BLaER1 treated with 17β-estradiol and CSF1 and Interleukin-3, amounts not matched to agents 10 nM and 100 nM (cell line): ENCODE measurements at regions not wholly inside any gene's neighbourhood (a gene's known extent, or its start where the extent isn't known, plus 50 kb on each side); places are given as distances from the start of the nearest gene placed in this dataset.

Experiments
- H3K27ac ChIP-seq, 11 experiments: shearing (Covaris generic); formaldehyde crosslinking; 2 replicates each; pipeline ENCODE4 v1.8.1; 2022
- H3K27me3 ChIP-seq, 11 experiments: shearing (Covaris generic); formaldehyde crosslinking; 2 replicates each; pipeline ENCODE4 v1.8.1; 2022
- H3K36me3 ChIP-seq, 11 experiments: shearing (Covaris generic); formaldehyde crosslinking; 2 replicates each; pipeline ENCODE4 v1.8.1; 2022
- H3K4me1 ChIP-seq, 10 experiments: shearing (Covaris generic); formaldehyde crosslinking; 2 replicates each; pipeline ENCODE4 v1.8.1; 2022
- H3K4me2 ChIP-seq, 11 experiments: shearing (Covaris generic); formaldehyde crosslinking; 2 replicates each; pipeline ENCODE4 v1.8.1; 2022
- H3K4me3 ChIP-seq, 10 experiments: shearing (Covaris generic); formaldehyde crosslinking; 2 replicates each; pipeline ENCODE4 v1.8.1; 2022
- H3K9ac ChIP-seq, 11 experiments: shearing (Covaris generic); formaldehyde crosslinking; 2 replicates each; pipeline ENCODE4 v1.8.1; 2022
- H3K9me3 ChIP-seq, 11 experiments: shearing (Covaris generic); formaldehyde crosslinking; replicated peaks in 1 of 11; 2 replicates each; pipeline ENCODE4 v1.8.1; 2022
- H4K20me1 ChIP-seq, 11 experiments: shearing (Covaris generic); formaldehyde crosslinking; 2 replicates each; pipeline ENCODE4 v1.8.1; 2022
- Cebpa-rat ChIP-seq, 11 experiments: shearing (Covaris generic); IDR thresholded peaks; 2 replicates each; pipeline ENCODE4 v1.8.1; 2022

DNA sequence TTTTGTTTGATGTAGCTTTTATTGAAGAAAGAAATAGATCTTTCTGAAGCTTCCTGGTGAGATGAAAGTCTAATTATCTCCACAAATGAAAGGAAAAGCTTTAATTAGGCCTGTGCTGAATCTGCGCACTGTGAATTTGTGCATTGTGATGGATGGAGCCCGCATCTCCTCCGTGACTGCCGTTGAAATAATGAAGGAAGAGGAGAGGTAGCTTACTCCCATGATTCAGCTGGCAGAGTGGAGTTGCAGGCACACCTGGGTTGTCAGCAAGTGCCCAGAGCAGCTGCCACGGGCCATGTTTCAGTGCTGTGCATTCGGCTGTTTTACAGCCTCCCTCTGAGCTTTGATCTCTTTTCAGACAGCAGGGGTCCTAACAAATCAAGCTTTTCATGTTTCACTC, 735.3 kb upstream of the TENM3 start:
- no peak overlapping the region for H3K27ac ChIP-seq
- no peaks in the 10 kb centered on the region for H3K27me3 ChIP-seq
- H3K9ac ChIP-seq, result no peak overlapping the region
- H3K4me2 ChIP-seq, result no peak overlapping the region
- no peaks in the 10 kb centered on the region for H3K36me3 ChIP-seq
- no peaks in the 10 kb centered on the region for H4K20me1 ChIP-seq
- H3K4me3 ChIP-seq, result no peak overlapping the region
- peaks cover 21 to 44% (median 28%) of the 10 kb centered on the region in 10 experiments for H3K4me1 ChIP-seq
- H3K9me3 ChIP-seq, result no peaks in the 10 kb centered on the region
- no peak for TF ChIP-seq Cebpa-rat (IDR thresholded peaks at IDR 0.05)

DNA sequence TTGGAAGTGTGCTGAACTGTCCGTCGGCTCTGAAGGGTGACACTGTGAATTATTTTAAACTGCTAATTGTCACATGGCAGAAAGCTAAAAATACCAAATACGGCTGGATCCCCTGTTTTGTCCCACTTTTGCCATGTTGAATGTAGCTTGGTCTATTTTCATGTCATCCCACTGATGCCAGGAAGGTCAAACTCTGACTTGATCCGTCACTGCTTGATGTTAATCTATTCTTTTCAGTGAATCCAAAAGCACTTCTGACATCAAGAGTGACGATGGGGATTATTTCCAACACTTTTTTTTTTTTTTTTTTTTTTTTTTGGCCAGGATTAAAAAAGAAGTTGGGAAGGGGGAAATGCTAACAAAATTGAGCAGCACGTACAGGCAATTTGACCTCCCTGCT, 734.6 kb upstream of the TENM3 start:
- H3K4me3 ChIP-seq, result no peak overlapping the region
- no peaks in the 10 kb centered on the region for H3K36me3 ChIP-seq
- no peak overlapping the region for H3K4me2 ChIP-seq
- no peaks in the 10 kb centered on the region for H3K9me3 ChIP-seq
- no peak for TF ChIP-seq Cebpa-rat (IDR thresholded peaks at IDR 0.05)
- H3K9ac ChIP-seq, result no peak overlapping the region
- H3K4me1 ChIP-seq, result peaks cover 21 to 42% (median 28%) of the 10 kb centered on the region in 10 experiments
- H3K27me3 ChIP-seq, result no peaks in the 10 kb centered on the region
- H3K27ac ChIP-seq, result 0 out of 22 replicates have a peak overlapping the region, but pooled peaks of 1 of the 11 experiments have one; percentile 66
- no peaks in the 10 kb centered on the region for H4K20me1 ChIP-seq

- Histone ChIP-seq H4K20me1 (no peaks in the 10 kb centered on the region), H3K27me3 (no peaks in the 10 kb centered on the region), H3K4me3 (no peak overlapping the region), H3K36me3 (no peaks in the 10 kb centered on the region), H3K27ac (peak overlapping the region in 6 of 11 experiments; percentile 48 to 68 (median 64); a peak in 7 of 22 replicates), H3K4me1 (peaks cover 21 to 37% (median 27%) of the 10 kb centered on the region in 10 experiments), H3K9ac (no peak overlapping the region), H3K9me3 (no peaks in the 10 kb centered on the region), H3K4me2 (peak overlapping the region in 1 of 11 experiments; percentile 58; a peak in 4 of 22 replicates)
- TF ChIP-seq Cebpa-rat (IDR thresholded peaks at IDR 0.05), result no peak
These were observed 734.1 kb upstream of the TENM3 start for GRCh38 chr4:181509073-181509472.

DNA sequence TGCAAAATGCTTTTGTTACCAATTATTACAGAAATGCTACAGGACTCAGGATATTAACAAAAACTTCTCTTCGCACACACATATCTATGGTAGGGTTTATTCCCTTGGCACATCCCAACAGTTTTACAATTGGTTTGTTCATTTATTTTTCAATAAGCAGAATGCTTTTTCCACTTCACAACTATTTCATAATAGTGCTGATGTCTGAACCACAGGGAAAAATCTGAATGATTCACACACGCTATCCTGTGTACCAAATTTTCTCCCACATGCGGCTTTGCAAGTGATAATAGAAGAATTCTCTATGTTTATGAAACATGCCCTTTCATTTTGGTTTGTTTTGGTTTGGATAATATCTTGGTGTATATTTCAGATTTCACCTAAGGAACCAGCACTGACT, 725.7 kb upstream of the TENM3 start:
- Histone ChIP-seq H3K27ac (no peak overlapping the region), H3K4me3 (no peak overlapping the region), H3K27me3 (no peaks in the 10 kb centered on the region), H3K36me3 (no peaks in the 10 kb centered on the region), H3K9me3 (peaks cover 0 to 5% (median 0%) of the 10 kb centered on the region in 11 experiments; a peak in 1 of 22 replicates), H4K20me1 (no peaks in the 10 kb centered on the region), H3K4me1 (peaks cover 0 to 16% (median 5%) of the 10 kb centered on the region in 10 experiments; a peak in 10 of 20 replicates), H3K4me2 (no peak overlapping the region), H3K9ac (no peak overlapping the region)
- no peak for TF ChIP-seq Cebpa-rat (IDR thresholded peaks at IDR 0.05)

GRCh38 chr4:181520790-181521189, 722.4 kb upstream of the TENM3 start:
- no peaks in the 10 kb centered on the region for H3K27me3 ChIP-seq
- H3K4me3 ChIP-seq, result no peak overlapping the region
- H3K36me3 ChIP-seq, result no peaks in the 10 kb centered on the region
- peaks cover 0 to 5% (median 0%) of the 10 kb centered on the region in 11 experiments; a peak in 1 of 22 replicates for H3K9me3 ChIP-seq
- no peak overlapping the region for H3K27ac ChIP-seq
- H3K4me2 ChIP-seq, result peak overlapping the region in 4 of 11 experiments; percentile 2 to 14 (median 6); a peak in 3 of 22 replicates
- no peaks in the 10 kb centered on the region for H4K20me1 ChIP-seq
- peaks cover 0 to 39% (median 27%) of the 10 kb centered on the region in 10 experiments; a peak in 14 of 20 replicates for H3K4me1 ChIP-seq
- no peak for TF ChIP-seq Cebpa-rat (IDR thresholded peaks at IDR 0.05)
- no peak overlapping the region for H3K9ac ChIP-seq

GRCh38 chr4:181523973-181524372, 719.2 kb upstream of the TENM3 start:
- H3K4me2 ChIP-seq, result peak overlapping the region in 9 of 11 experiments; percentile 15 to 58 (median 42); a peak in 10 of 22 replicates
- H3K9me3 ChIP-seq, result peaks cover 0 to 2% (median 0%) of the 10 kb centered on the region in 11 experiments; a peak in 1 of 22 replicates
- H3K36me3 ChIP-seq, result no peaks in the 10 kb centered on the region
- H3K4me3 ChIP-seq, result no peak overlapping the region
- no peak overlapping the region for H3K9ac ChIP-seq
- H3K4me1 ChIP-seq, result peaks cover 0 to 54% (median 35%) of the 10 kb centered on the region in 10 experiments; a peak in 14 of 20 replicates
- H4K20me1 ChIP-seq, result no peaks in the 10 kb centered on the region
- no peaks in the 10 kb centered on the region for H3K27me3 ChIP-seq
- no peak for TF ChIP-seq Cebpa-rat (IDR thresholded peaks at IDR 0.05)
- H3K27ac ChIP-seq, result no peak overlapping the region

- Histone ChIP-seq H3K4me1 (peaks cover 0 to 54% (median 35%) of the 10 kb centered on the region in 10 experiments; a peak in 14 of 20 replicates), H4K20me1 (no peaks in the 10 kb centered on the region), H3K36me3 (no peaks in the 10 kb centered on the region), H3K9ac (no peak overlapping the region), H3K27me3 (no peaks in the 10 kb centered on the region), H3K4me3 (no peak overlapping the region), H3K27ac (no peak overlapping the region), H3K4me2 (peak overlapping the region in 6 of 11 experiments; percentile 44 to 58 (median 54); a peak in 9 of 22 replicates), H3K9me3 (no peaks in the 10 kb centered on the region)
- TF ChIP-seq Cebpa-rat (IDR thresholded peaks at IDR 0.05), result no peak
These were observed 718.7 kb upstream of the TENM3 start for GRCh38 chr4:181524499-181524898.

- no peaks in the 10 kb centered on the region for H3K9me3 ChIP-seq
- TF ChIP-seq Cebpa-rat (IDR thresholded peaks at IDR 0.05), result no peak
- no peak overlapping the region for H3K27ac ChIP-seq
- H3K9ac ChIP-seq, result no peak overlapping the region
- no peaks in the 10 kb centered on the region for H3K36me3 ChIP-seq
- H3K4me2 ChIP-seq, result peak overlapping the region in 8 of 11 experiments; percentile 24 to 58 (median 50); a peak in 15 of 22 replicates
- no peak overlapping the region for H3K4me3 ChIP-seq
- H4K20me1 ChIP-seq, result no peaks in the 10 kb centered on the region
- peaks cover 0 to 46% (median 32%) of the 10 kb centered on the region in 10 experiments; a peak in 13 of 20 replicates for H3K4me1 ChIP-seq
- H3K27me3 ChIP-seq, result no peaks in the 10 kb centered on the region
These were observed 717.6 kb upstream of the TENM3 start for GRCh38 chr4:181525634-181526033.

DNA sequence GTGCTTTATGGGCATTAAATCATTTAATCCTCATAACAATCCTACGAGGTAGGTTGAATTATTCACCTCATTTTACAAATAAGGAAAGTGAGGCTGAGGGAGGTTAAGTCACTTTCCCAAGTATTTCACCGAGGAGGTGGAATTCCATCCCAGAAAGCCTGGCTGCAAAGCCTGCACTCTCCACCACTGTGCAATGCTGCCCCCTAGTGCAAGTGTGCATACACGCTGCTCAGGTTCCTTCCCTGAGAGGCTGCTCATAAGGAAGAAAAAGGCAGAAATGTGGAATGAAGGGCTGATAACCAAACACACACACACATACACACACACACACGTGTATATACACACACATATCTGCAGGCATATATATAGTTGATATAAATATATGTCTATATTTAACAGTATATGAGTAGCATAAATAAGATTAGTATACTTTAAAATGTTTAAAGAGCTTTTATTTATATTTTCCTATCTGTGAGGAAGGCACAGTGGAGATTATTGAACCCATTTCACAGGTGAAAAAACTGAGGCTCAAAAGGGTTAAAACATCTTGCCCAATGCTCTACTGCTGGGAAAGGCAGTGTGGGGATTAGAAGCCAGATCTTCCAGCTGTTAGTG, 714.5 kb upstream of the TENM3 start:
- Histone ChIP-seq H3K27me3 (no peaks in the 10 kb centered on the region), H3K27ac (no peak overlapping the region), H3K36me3 (no peaks in the 10 kb centered on the region), H3K4me3 (no peak overlapping the region), H4K20me1 (no peaks in the 10 kb centered on the region), H3K4me1 (peaks cover 0 to 37% (median 25%) of the 10 kb centered on the region in 10 experiments; a peak in 13 of 20 replicates), H3K9ac (no peak overlapping the region), H3K9me3 (no peaks in the 10 kb centered on the region), H3K4me2 (no peak overlapping the region)
- no peak for TF ChIP-seq Cebpa-rat (IDR thresholded peaks at IDR 0.05)
